Ovary (tissue), 3 donors: ENCODE measurements at regions not wholly inside any gene's neighbourhood (a gene's known extent, or its start where the extent isn't known, plus 50 kb on each side); places are given as distances from the start of the nearest gene placed in this dataset.

ENCODE experiments used
- POLR2A ChIP-seq: fragments of 450-650 bp; IDR thresholded peaks from one replicate; pipeline ENCODE4 v1.6.1; 2017; ENCODE audit warnings: antibody characterized with exemption, mild to moderate bottlenecking, moderate library complexity
- TF ChIP-seq, protein P1 (sequence below), 3 donors: fragments of 450-650 bp in 2 of 3; fragments of 200-600 bp in 1 of 3; IDR thresholded peaks; one replicate each; pipeline versions ENCODE4 v1.5.1 to v1.8.0; 2016 to 2022; ENCODE audit warnings: antibody characterized with exemption in 3 of 3, mild to moderate bottlenecking in 1 of 3
- donor health status: DM: no; HTN: no; CAD: no.

DNA sequence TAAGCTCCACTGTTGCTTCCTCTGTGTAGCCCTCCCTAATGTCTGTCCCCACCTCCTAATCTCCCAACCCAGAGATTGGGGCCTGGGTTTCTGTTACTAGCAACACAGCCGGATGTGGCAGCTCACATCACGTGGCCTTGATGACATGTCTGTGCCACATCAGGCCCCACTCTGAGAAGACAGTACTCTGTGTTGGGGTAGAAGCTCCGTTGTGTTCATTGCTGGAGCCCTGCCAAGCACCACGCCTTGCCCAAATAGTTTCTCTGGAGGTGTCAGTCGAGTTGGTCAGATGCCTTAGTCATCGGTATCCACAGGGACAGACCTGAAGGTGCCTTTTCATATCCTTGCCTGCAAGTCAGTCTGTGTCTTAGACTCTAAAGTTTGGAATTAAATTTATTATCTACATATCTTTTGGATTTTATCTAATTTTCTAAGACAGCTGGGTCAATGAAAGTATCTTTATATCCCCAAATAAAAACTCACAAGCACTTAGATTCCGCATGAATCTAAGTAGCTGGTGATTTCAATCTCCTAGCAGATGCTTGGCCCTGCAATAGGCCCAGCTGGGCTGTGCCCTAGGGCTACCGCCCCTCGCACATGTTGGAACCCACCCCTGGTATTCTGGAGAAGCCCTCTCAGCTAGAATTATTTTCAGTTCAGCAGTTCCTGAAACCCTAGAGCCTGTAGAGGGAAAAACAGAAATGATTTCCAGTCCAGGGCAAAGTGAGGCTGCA, 204.0 kb upstream of the TSHZ3 start:
- TF ChIP-seq, protein P1, sequence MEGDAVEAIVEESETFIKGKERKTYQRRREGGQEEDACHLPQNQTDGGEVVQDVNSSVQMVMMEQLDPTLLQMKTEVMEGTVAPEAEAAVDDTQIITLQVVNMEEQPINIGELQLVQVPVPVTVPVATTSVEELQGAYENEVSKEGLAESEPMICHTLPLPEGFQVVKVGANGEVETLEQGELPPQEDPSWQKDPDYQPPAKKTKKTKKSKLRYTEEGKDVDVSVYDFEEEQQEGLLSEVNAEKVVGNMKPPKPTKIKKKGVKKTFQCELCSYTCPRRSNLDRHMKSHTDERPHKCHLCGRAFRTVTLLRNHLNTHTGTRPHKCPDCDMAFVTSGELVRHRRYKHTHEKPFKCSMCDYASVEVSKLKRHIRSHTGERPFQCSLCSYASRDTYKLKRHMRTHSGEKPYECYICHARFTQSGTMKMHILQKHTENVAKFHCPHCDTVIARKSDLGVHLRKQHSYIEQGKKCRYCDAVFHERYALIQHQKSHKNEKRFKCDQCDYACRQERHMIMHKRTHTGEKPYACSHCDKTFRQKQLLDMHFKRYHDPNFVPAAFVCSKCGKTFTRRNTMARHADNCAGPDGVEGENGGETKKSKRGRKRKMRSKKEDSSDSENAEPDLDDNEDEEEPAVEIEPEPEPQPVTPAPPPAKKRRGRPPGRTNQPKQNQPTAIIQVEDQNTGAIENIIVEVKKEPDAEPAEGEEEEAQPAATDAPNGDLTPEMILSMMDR (IDR thresholded peaks at IDR 0.05) = no peak
- no peak for TF ChIP-seq POLR2A
